ENCODE measurements at regions not wholly inside any gene's neighbourhood (a gene's known extent, or its start where the extent isn't known, plus 50 kb on each side); places are given as distances from the start of the nearest gene placed in this dataset.

DNA sequence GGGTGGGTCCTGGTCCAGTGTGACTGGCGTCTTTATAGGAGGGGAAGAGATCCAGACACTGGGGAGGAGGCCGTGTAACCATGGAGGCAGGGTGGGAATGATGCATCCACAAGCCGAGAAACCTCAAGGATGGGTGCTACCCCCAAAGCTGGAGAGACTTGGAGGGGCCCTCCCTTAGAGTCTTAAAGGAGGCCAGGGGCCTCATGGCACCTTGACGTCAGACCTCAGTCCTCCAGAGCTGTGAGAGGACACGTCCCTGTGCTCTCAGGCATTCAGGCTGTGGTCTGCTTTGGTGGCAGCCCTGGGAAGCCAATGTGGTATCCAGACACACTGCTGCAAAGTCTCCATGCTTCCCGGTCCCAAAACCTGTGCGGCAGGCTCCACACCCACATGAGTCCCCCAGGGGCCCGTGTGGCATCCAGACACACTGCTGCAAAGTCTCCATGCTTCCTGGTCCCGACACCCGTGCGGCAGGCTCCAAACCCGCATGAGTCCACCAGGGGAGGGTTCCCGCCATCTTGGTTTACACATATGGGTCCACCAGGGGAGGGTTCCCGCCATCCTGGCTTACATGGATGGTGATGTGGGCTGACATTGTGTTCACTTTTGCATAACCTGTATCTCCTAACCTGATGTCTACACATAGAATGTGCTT lies 278.0 kb downstream of the SMOC2 start:
- DNase-seq (ENCODE audit: low read depth): no peak
- TF ChIP-seq, protein P1, sequence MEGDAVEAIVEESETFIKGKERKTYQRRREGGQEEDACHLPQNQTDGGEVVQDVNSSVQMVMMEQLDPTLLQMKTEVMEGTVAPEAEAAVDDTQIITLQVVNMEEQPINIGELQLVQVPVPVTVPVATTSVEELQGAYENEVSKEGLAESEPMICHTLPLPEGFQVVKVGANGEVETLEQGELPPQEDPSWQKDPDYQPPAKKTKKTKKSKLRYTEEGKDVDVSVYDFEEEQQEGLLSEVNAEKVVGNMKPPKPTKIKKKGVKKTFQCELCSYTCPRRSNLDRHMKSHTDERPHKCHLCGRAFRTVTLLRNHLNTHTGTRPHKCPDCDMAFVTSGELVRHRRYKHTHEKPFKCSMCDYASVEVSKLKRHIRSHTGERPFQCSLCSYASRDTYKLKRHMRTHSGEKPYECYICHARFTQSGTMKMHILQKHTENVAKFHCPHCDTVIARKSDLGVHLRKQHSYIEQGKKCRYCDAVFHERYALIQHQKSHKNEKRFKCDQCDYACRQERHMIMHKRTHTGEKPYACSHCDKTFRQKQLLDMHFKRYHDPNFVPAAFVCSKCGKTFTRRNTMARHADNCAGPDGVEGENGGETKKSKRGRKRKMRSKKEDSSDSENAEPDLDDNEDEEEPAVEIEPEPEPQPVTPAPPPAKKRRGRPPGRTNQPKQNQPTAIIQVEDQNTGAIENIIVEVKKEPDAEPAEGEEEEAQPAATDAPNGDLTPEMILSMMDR (IDR thresholded peaks at IDR 0.05; ENCODE audit: insufficient read depth, low read depth, low read length, missing control alignments): no peak
- no peak overlapping the region for H3K4me3 ChIP-seq (ENCODE audit: low read depth, low read length)
